CD4-positive, alpha-beta memory T cell (primary cell): ENCODE measurements at regions not wholly inside any gene's neighbourhood (a gene's known extent, or its start where the extent isn't known, plus 50 kb on each side); places are given as distances from the start of the nearest gene placed in this dataset.
"Not testable (repeated sequence)": the region's sequence is repeated elsewhere in the genome, so short reads cannot be mapped to it uniquely, and the experiment has no call there.

Experiments
- CTCF ChIA-PET: fragments of 350-600 bp; sonication (Branson Sonifier 250); formaldehyde crosslinking; loops from one replicate; lab custom pipeline; 2021; ENCODE audit warnings: inconsistent platforms; ENCODE audit not compliant: partially characterized antibody; lab: Charles Lee
- POLR2A ChIA-PET: fragments of 350-600 bp; sonication (Branson Sonifier 250); formaldehyde crosslinking; loops from one replicate; lab custom pipeline; 2021; ENCODE audit not compliant: partially characterized antibody; lab: Charles Lee
- DNase-seq, 5 donors: peaks; one replicate each; pipeline versions ENCODE4 v3.0.0 to v3.0.0-alpha.2; 2020 to 2022; ENCODE audit warnings: mixed read lengths in 1 of 5
- H3K27ac ChIP-seq: one replicate; pipeline ENCODE4 v1.7.0; 2013; ENCODE audit warnings: low read depth, low read length
- H3K27me3 ChIP-seq: 2 replicates; pipeline ENCODE4 v1.7.0; 2013; ENCODE audit warnings: mild to moderate bottlenecking, low read length, moderate library complexity; ENCODE audit not compliant: insufficient read depth
- H3K36me3 ChIP-seq: 2 replicates; pipeline ENCODE4 v1.7.0; 2013; ENCODE audit warnings: mild to moderate bottlenecking, low read length, moderate library complexity; ENCODE audit not compliant: insufficient read depth
- H3K4me1 ChIP-seq: 2 replicates; pipeline ENCODE4 v1.7.0; 2013; ENCODE audit warnings: mild to moderate bottlenecking, low read length, moderate library complexity; ENCODE audit not compliant: insufficient read depth
- H3K4me3 ChIP-seq, 2 donors: one replicate each; pipeline ENCODE4 v1.7.0; 2013; ENCODE audit warnings: low read length in 2 of 2, mild to moderate bottlenecking in 1 of 2
- H3K9me3 ChIP-seq, 2 donors: one replicate each; pipeline ENCODE4 v1.7.0; 2013; ENCODE audit warnings: low read length in 2 of 2, control low read depth in 1 of 2; ENCODE audit not compliant: control insufficient read depth in 1 of 2
- H3K27ac Mint-ChIP-seq, 7 donors: one replicate each; pipeline ENCODE4 v1.8.0; 2020 to 2021; ENCODE audit warnings: mixed read lengths in 7 of 7, mild to moderate bottlenecking in 6 of 7, inconsistent platforms in 3 of 7, moderate library complexity in 3 of 7
- H3K27me3 Mint-ChIP-seq, 2 donors: one replicate each; pipeline ENCODE4 v1.8.0; 2020 to 2021; ENCODE audit warnings: mixed read lengths in 2 of 2
- H3K36me3 Mint-ChIP-seq, 2 donors: one replicate each; pipeline ENCODE4 v1.8.0; 2020 to 2021; ENCODE audit warnings: mixed read lengths in 2 of 2, inconsistent platforms in 1 of 2, mild to moderate bottlenecking in 1 of 2
- H3K4me1 Mint-ChIP-seq, 4 donors: one replicate each; pipeline ENCODE4 v1.8.0; 2020 to 2021; ENCODE audit warnings: mixed read lengths in 4 of 4, mild to moderate bottlenecking in 1 of 4
- H3K4me3 Mint-ChIP-seq, 8 donors: one replicate each; pipeline ENCODE4 v1.8.0; 2020 to 2021; ENCODE audit warnings: mixed read lengths in 8 of 8, mild to moderate bottlenecking in 7 of 8, moderate library complexity in 6 of 8, inconsistent platforms in 3 of 8
- H3K9me3 Mint-ChIP-seq, 8 donors: one replicate each; pipeline ENCODE4 v1.8.0; 2020 to 2021; ENCODE audit warnings: mixed read lengths in 8 of 8, mild to moderate bottlenecking in 5 of 8, inconsistent platforms in 3 of 8, moderate library complexity in 1 of 8
- intact Hi-C: fragments of 100-400 bp; cut with micrococcal nuclease; formaldehyde crosslinking; loops from one replicate; pipeline ENCODE4 v1.15.1; 2023

GRCh38 chr6:139522511-139523220 is 148.2 kb upstream of the CITED2 start:
- CTCF ChIA-PET, result no interaction called here
- no peak for DNase-seq
- Histone ChIP-seq H3K36me3 (no peaks in the 10 kb centered on the region), H3K27me3 (no peaks in the 10 kb centered on the region), H3K4me3 (no peak overlapping the region), H3K27ac (no peak overlapping the region), H3K4me1 (no peaks in the 10 kb centered on the region), H3K9me3 (no peaks in the 10 kb centered on the region)
- intact Hi-C loops, result no loop called here
- H3K4me1 Mint-ChIP-seq, result no peaks in the 10 kb centered on the region
- POLR2A ChIA-PET, result no interaction called here
- no peaks in the 10 kb centered on the region for H3K36me3 Mint-ChIP-seq
- H3K4me3 Mint-ChIP-seq, result no peak overlapping the region
- H3K27ac Mint-ChIP-seq, result no peak overlapping the region
- H3K27me3 Mint-ChIP-seq, result peaks cover 0 to 1% of the 10 kb centered on the region in 2 donors
- no peaks in the 10 kb centered on the region for H3K9me3 Mint-ChIP-seq

- Mint-ChIP-seq H3K4me3 (no peak overlapping the region), H3K4me1 (peaks cover 0 to 1% (median 0%) of the 10 kb centered on the region in 4 donors), H3K9me3 (no peaks in the 10 kb centered on the region), H3K36me3 (no peaks in the 10 kb centered on the region), H3K27ac (no peak overlapping the region), H3K27me3 (peaks cover 0 to 1% of the 10 kb centered on the region in 2 donors)
- Histone ChIP-seq H3K9me3 (no peaks in the 10 kb centered on the region), H3K4me3 (no peak overlapping the region), H3K36me3 (no peaks in the 10 kb centered on the region), H3K4me1 (no peaks in the 10 kb centered on the region), H3K27me3 (no peaks in the 10 kb centered on the region), H3K27ac (no peak overlapping the region)
- CTCF ChIA-PET, result no interaction called here
- POLR2A ChIA-PET, result interaction anchor here (1.3 kb wide), 1 partner anchor 9 kb away, joined by 4 read pairs; no protein-coding TSS in a partner anchor
- DNase-seq, result no peak
- intact Hi-C loops, result no loop called here
These were observed 146.9 kb upstream of the CITED2 start for GRCh38 chr6:139521338-139521737.

- Histone ChIP-seq H3K9me3 (no peaks in the 10 kb centered on the region), H3K27ac (no peak overlapping the region), H3K4me1 (peaks cover 5% of the 10 kb centered on the region), H3K27me3 (no peaks in the 10 kb centered on the region), H3K36me3 (no peaks in the 10 kb centered on the region), H3K4me3 (no peak overlapping the region)
- ChIA-PET CTCF (no interaction called here), POLR2A (no interaction called here)
- H3K27ac Mint-ChIP-seq, result no peak overlapping the region
- no peak for DNase-seq
- intact Hi-C loops, result no loop called here
- H3K9me3 Mint-ChIP-seq, result no peaks in the 10 kb centered on the region
- H3K4me3 Mint-ChIP-seq, result no peak overlapping the region
- peaks cover under 1 to 3% (median 2%) of the 10 kb centered on the region in 4 donors for H3K4me1 Mint-ChIP-seq
- peaks cover 0 to 1% of the 10 kb centered on the region in 2 donors for H3K27me3 Mint-ChIP-seq
- H3K36me3 Mint-ChIP-seq, result no peaks in the 10 kb centered on the region
These were observed 145.9 kb upstream of the CITED2 start for GRCh38 chr6:139520321-139520768.

GRCh38 chr6:139519571-139520031 is 145.2 kb upstream of the CITED2 start:
- POLR2A ChIA-PET, result no interaction called here
- Mint-ChIP-seq H3K4me1 (peaks cover 6 to 9% (median 7%) of the 10 kb centered on the region in 4 donors), H3K36me3 (no peaks in the 10 kb centered on the region), H3K27me3 (peaks cover 0 to 1% of the 10 kb centered on the region in 2 donors), H3K9me3 (no peaks in the 10 kb centered on the region), H3K4me3 (no peak overlapping the region), H3K27ac (no peak overlapping the region)
- Histone ChIP-seq H3K27ac (no peak overlapping the region), H3K4me3 (no peak overlapping the region), H3K9me3 (no peaks in the 10 kb centered on the region), H3K4me1 (peaks cover 8% of the 10 kb centered on the region), H3K36me3 (no peaks in the 10 kb centered on the region), H3K27me3 (no peaks in the 10 kb centered on the region)
- CTCF ChIA-PET, result interaction anchor here (1.4 kb wide), 1 partner anchor 11 kb away, joined by 4 read pairs; no protein-coding TSS in a partner anchor
- intact Hi-C loops, result no loop called here
- no peak for DNase-seq

GRCh38 chr6:139519097-139519496 is 144.6 kb upstream of the CITED2 start:
- DNase-seq, result no peak
- ChIA-PET POLR2A (no interaction called here), CTCF (interaction anchor here (1.4 kb wide), 1 partner anchor 12 kb away, joined by 4 read pairs; no protein-coding TSS in a partner anchor)
- intact Hi-C loops, result no loop called here
- H3K27me3 Mint-ChIP-seq, result peaks cover 0 to 1% of the 10 kb centered on the region in 2 donors
- no peaks in the 10 kb centered on the region for H3K9me3 ChIP-seq
- no peak overlapping the region for H3K27ac ChIP-seq
- H3K9me3 Mint-ChIP-seq, result no peaks in the 10 kb centered on the region
- H3K4me1 Mint-ChIP-seq, result peaks cover 6 to 9% (median 7%) of the 10 kb centered on the region in 4 donors
- H3K27ac Mint-ChIP-seq, result no peak overlapping the region
- no peak overlapping the region for H3K4me3 Mint-ChIP-seq
- H3K4me3 ChIP-seq, result no peak overlapping the region
- no peaks in the 10 kb centered on the region for H3K36me3 Mint-ChIP-seq
- peaks cover 8% of the 10 kb centered on the region for H3K4me1 ChIP-seq
- H3K27me3 ChIP-seq, result no peaks in the 10 kb centered on the region
- H3K36me3 ChIP-seq, result no peaks in the 10 kb centered on the region

GRCh38 chr6:139518556-139519091 is 144.2 kb upstream of the CITED2 start:
- peaks cover 8% of the 10 kb centered on the region for H3K4me1 ChIP-seq
- Mint-ChIP-seq H3K9me3 (no peaks in the 10 kb centered on the region), H3K27me3 (peaks cover 0 to 1% of the 10 kb centered on the region in 2 donors), H3K4me1 (peaks cover 6 to 9% (median 7%) of the 10 kb centered on the region in 4 donors), H3K27ac (no peak overlapping the region), H3K36me3 (no peaks in the 10 kb centered on the region), H3K4me3 (no peak overlapping the region)
- no peaks in the 10 kb centered on the region for H3K36me3 ChIP-seq
- H3K27ac ChIP-seq, result no peak overlapping the region
- CTCF ChIA-PET, result interaction anchor here (1.4 kb wide), 1 partner anchor 12 kb away, joined by 4 read pairs; no protein-coding TSS in a partner anchor
- no peaks in the 10 kb centered on the region for H3K9me3 ChIP-seq
- POLR2A ChIA-PET, result interaction anchor here (1.2 kb wide), 1 partner anchor 12 kb away, joined by 3 read pairs; no protein-coding TSS in a partner anchor
- H3K4me3 ChIP-seq, result no peak overlapping the region
- H3K27me3 ChIP-seq, result no peaks in the 10 kb centered on the region
- no peak for DNase-seq
- intact Hi-C loops, result no loop called here

- H3K27me3 Mint-ChIP-seq, H3K27ac ChIP-seq, H3K36me3 ChIP-seq, H3K9me3 Mint-ChIP-seq, H3K4me1 Mint-ChIP-seq, H3K27me3 ChIP-seq, H3K27ac Mint-ChIP-seq, H3K4me3 Mint-ChIP-seq, H3K4me1 ChIP-seq, H3K36me3 Mint-ChIP-seq, DNase-seq, intact Hi-C loops, H3K9me3 ChIP-seq, H3K4me3 ChIP-seq: not testable (repeated sequence)
- CTCF ChIA-PET, result interaction anchor here (1.4 kb wide), 1 partner anchor 13 kb away, joined by 4 read pairs; no protein-coding TSS in a partner anchor
- POLR2A ChIA-PET, result interaction anchor here (1.2 kb wide), 1 partner anchor 13 kb away, joined by 3 read pairs; no protein-coding TSS in a partner anchor
These were observed 143.6 kb upstream of the CITED2 start for GRCh38 chr6:139517998-139518555.
